MM.1S (cell line): ENCODE measurements at regions not wholly inside any gene's neighbourhood (a gene's known extent, or its start where the extent isn't known, plus 50 kb on each side); places are given as distances from the start of the nearest gene placed in this dataset.

Experiments
- DNase-seq: peaks from one replicate; pipeline ENCODE4 v3.0.0-alpha.2; 2015
- H2AFZ ChIP-seq: fragments of 300-600 bp; sonication (generic); 2 replicates; pipeline ENCODE4 v1.6.0; 2016; ENCODE audit warnings: antibody characterized with exemption, low read length
- H3F3A ChIP-seq: fragments of 300-600 bp; sonication (generic); 2 replicates; pipeline ENCODE4 v1.6.1; 2016; ENCODE audit warnings: mild to moderate bottlenecking, antibody characterized with exemption, low read length, moderate library complexity, mixed read lengths; ENCODE audit not compliant: insufficient read depth
- H3K27ac ChIP-seq: fragments of 300-600 bp; sonication (generic); 2 replicates; pipeline ENCODE4 v1.5.1; 2016; ENCODE audit warnings: mild to moderate bottlenecking, low read length
- H3K27me3 ChIP-seq: fragments of 300-600 bp; sonication (generic); replicated peaks from 2 replicates; pipeline ENCODE4 v1.6.0; 2016; ENCODE audit warnings: low read length; ENCODE audit not compliant: insufficient read depth
- H3K36me3 ChIP-seq: fragments of 300-600 bp; sonication (generic); replicated peaks from 2 replicates; pipeline ENCODE4 v1.6.1; 2016; ENCODE audit warnings: mild to moderate bottlenecking, low read length, mixed read lengths; ENCODE audit not compliant: insufficient read depth
- H3K4me1 ChIP-seq: fragments of 300-600 bp; sonication (generic); 2 replicates; pipeline ENCODE4 v1.6.1; 2016; ENCODE audit warnings: low read length, mixed read lengths
- H3K4me2 ChIP-seq: fragments of 300-600 bp; sonication (generic); 2 replicates; pipeline ENCODE4 v1.6.0; 2016; ENCODE audit warnings: low read depth, low read length
- H3K4me3 ChIP-seq: fragments of 300-600 bp; sonication (generic); 2 replicates; pipeline ENCODE4 v1.5.1; 2016; ENCODE audit warnings: low read length, mixed read lengths
- H3K79me2 ChIP-seq: fragments of 300-600 bp; sonication (generic); 2 replicates; pipeline ENCODE4 v1.6.1; 2016; ENCODE audit warnings: mixed run types, low read length, mixed read lengths
- H3K9ac ChIP-seq: fragments of 300-600 bp; sonication (generic); 2 replicates; pipeline ENCODE4 v1.6.1; 2016; ENCODE audit warnings: low read length, mixed read lengths
- H3K9me2 ChIP-seq: fragments of 300-600 bp; sonication (generic); replicated peaks from 2 replicates; pipeline ENCODE4 v1.6.1; 2016; ENCODE audit warnings: mild to moderate bottlenecking, low read length, mixed read lengths; ENCODE audit not compliant: insufficient read depth
- H3K9me3 ChIP-seq: fragments of 300-600 bp; sonication (generic); replicated peaks from 2 replicates; pipeline ENCODE4 v1.6.1; 2016; ENCODE audit warnings: mild to moderate bottlenecking, low read length, mixed read lengths; ENCODE audit not compliant: insufficient read depth
- H4K20me1 ChIP-seq: fragments of 300-600 bp; sonication (generic); 2 replicates; pipeline ENCODE4 v1.6.1; 2016; ENCODE audit warnings: mild to moderate bottlenecking, low read length, moderate library complexity, mixed read lengths; ENCODE audit not compliant: insufficient read depth
- EZH2 ChIP-seq: fragments of 300-600 bp; sonication (generic); optimal IDR thresholded peaks from 2 replicates; pipeline ENCODE3; 2017; ENCODE audit warnings: low read depth, mild to moderate bottlenecking, antibody characterized with exemption, low read length, mixed read lengths
- EZH2phosphoT487 ChIP-seq: fragments of 300-600 bp; sonication (generic); IDR thresholded peaks from 2 replicates; pipeline ENCODE4 v1.6.1; 2018; ENCODE audit warnings: antibody characterized with exemption, low read length
- TF ChIP-seq, protein P1 (sequence below): fragments of 300-600 bp; sonication (generic); IDR thresholded peaks from 2 replicates; pipeline ENCODE4 v1.5.1; 2016; ENCODE audit warnings: antibody characterized with exemption, low read length, mixed read lengths

DNA sequence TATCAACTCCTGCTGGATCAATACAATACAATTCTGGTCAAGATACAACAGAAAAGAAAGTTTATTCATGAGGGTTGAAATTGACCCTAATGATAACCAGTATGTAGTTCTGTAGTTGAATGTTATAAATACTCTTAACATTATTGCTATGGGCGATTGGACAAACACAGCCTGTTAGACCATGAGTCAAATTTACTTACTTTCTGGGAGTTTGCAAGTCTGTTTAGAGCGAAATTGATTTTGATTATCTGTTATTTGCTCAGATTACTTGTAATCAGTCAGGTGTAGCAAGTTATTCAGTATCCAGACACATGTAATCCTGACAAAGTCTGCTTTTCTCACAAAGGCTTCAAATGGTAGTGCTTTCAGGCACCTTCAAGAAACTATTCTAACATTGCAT lies 216.6 kb upstream of the B3GALT2 start:
- no peaks in the 10 kb centered on the region for H3K79me2 ChIP-seq
- H3K9ac ChIP-seq, result no peak overlapping the region
- no peak overlapping the region for H3K4me3 ChIP-seq
- H3K9me2 ChIP-seq, result no peaks in the 10 kb centered on the region
- no peaks in the 10 kb centered on the region for H4K20me1 ChIP-seq
- TF ChIP-seq, protein P1, sequence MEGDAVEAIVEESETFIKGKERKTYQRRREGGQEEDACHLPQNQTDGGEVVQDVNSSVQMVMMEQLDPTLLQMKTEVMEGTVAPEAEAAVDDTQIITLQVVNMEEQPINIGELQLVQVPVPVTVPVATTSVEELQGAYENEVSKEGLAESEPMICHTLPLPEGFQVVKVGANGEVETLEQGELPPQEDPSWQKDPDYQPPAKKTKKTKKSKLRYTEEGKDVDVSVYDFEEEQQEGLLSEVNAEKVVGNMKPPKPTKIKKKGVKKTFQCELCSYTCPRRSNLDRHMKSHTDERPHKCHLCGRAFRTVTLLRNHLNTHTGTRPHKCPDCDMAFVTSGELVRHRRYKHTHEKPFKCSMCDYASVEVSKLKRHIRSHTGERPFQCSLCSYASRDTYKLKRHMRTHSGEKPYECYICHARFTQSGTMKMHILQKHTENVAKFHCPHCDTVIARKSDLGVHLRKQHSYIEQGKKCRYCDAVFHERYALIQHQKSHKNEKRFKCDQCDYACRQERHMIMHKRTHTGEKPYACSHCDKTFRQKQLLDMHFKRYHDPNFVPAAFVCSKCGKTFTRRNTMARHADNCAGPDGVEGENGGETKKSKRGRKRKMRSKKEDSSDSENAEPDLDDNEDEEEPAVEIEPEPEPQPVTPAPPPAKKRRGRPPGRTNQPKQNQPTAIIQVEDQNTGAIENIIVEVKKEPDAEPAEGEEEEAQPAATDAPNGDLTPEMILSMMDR, result no peak
- no peak for TF ChIP-seq EZH2
- TF ChIP-seq EZH2phosphoT487, result no peak
- no peak overlapping the region for H3K4me2 ChIP-seq
- H3F3A ChIP-seq, result no peaks in the 10 kb centered on the region
- DNase-seq, result no peak
- H2AFZ ChIP-seq, result no peak overlapping the region
- no peak overlapping the region for H3K27ac ChIP-seq
- H3K9me3 ChIP-seq, result no peaks in the 10 kb centered on the region
- H3K27me3 ChIP-seq, result no peaks in the 10 kb centered on the region
- H3K4me1 ChIP-seq, result no peaks in the 10 kb centered on the region
- no peaks in the 10 kb centered on the region for H3K36me3 ChIP-seq

DNA sequence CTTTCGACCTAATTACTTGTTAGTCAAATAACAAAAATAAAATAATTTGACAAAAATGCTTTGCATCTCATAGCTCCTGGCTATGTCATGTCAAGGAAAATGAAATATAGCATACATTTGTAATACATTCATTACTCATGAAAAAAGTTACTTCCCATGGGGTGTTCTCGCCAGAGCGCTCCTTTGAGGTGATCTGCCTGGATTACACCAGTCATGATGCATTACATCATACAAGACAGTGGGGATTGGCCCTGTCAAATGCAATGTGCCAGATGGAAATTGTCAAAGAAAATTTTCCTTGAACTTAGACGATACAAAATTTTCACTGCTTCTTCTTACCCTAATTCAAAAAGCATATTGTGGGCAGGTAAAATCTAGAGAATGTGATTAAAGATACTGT lies 215.6 kb upstream of the B3GALT2 start:
- Histone ChIP-seq H3K9me2 (no peaks in the 10 kb centered on the region), H3K4me2 (no peak overlapping the region), H3K36me3 (no peaks in the 10 kb centered on the region), H4K20me1 (no peaks in the 10 kb centered on the region), H3F3A (no peaks in the 10 kb centered on the region), H3K27me3 (no peaks in the 10 kb centered on the region), H3K4me3 (no peak overlapping the region), H3K9ac (no peak overlapping the region), H3K79me2 (no peaks in the 10 kb centered on the region), H3K9me3 (no peaks in the 10 kb centered on the region), H2AFZ (no peak overlapping the region), H3K4me1 (no peaks in the 10 kb centered on the region), H3K27ac (no peak overlapping the region)
- DNase-seq, result no peak
- no peak for TF ChIP-seq EZH2

DNA sequence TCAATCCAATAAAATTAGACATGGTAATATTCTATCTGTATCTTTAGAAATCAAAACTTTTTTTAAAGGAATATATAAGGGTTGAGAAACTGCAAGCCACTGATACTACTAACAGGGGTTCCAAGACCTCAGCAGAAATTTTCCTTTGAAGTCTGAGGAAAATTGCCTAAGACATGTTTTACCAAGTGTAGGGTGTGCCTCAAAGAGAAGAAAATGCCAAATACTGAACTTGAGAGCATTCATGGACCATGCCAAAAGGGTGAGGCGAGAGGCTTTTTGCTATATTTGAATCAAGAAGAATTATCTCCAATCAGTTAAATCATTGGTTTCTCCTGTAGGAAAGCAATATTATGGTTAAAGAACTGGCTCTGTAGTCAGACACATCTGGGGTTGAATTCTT lies 207.9 kb upstream of the B3GALT2 start:
- no peak for DNase-seq
- H3K9me3 ChIP-seq, result no peaks in the 10 kb centered on the region
- no peak for TF ChIP-seq EZH2phosphoT487
- no peak for TF ChIP-seq EZH2
- TF ChIP-seq, protein P1, result no peak

DNA sequence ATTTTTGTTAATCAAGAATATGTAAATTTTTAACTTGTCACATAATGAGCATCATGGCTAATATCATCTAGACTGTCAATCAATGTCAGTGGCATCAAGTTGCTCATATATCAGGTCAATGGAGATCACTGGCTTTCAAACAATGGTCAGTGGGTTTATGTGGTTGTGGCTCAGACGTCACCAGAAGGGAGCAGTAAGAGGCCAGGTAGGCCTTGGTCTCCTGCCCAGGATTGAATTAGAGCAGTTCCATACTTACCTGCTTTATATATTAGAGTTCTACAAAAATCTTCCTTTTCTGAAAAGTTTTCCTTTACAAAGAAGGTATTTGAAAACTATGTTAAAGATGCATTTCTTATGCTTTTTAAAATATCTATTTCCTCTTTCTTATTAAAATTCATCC lies 206.3 kb upstream of the B3GALT2 start:
- Histone ChIP-seq H3F3A (no peaks in the 10 kb centered on the region), H4K20me1 (no peaks in the 10 kb centered on the region), H3K9me2 (no peaks in the 10 kb centered on the region), H3K36me3 (no peaks in the 10 kb centered on the region), H3K27me3 (no peaks in the 10 kb centered on the region), H3K4me2 (no peak overlapping the region), H3K9ac (no peak overlapping the region), H3K4me1 (no peaks in the 10 kb centered on the region), H3K9me3 (no peaks in the 10 kb centered on the region), H3K4me3 (no peak overlapping the region), H2AFZ (no peak overlapping the region), H3K79me2 (no peaks in the 10 kb centered on the region), H3K27ac (no peak overlapping the region)
- DNase-seq, result no peak
- TF ChIP-seq, protein P1, result 0 out of 2 replicates have a peak, but pooled peaks have one; percentile 3
- no peak for TF ChIP-seq EZH2phosphoT487

More for the DNA sequence above, 207.9 kb upstream of the B3GALT2 start:
- Histone ChIP-seq H3K4me3 (no peak overlapping the region), H3K36me3 (no peaks in the 10 kb centered on the region), H3K9ac (no peak overlapping the region), H3K27me3 (no peaks in the 10 kb centered on the region), H3K9me2 (no peaks in the 10 kb centered on the region), H3F3A (no peaks in the 10 kb centered on the region), H2AFZ (no peak overlapping the region), H3K79me2 (no peaks in the 10 kb centered on the region), H4K20me1 (no peaks in the 10 kb centered on the region), H3K27ac (no peak overlapping the region), H3K4me2 (no peak overlapping the region), H3K4me1 (no peaks in the 10 kb centered on the region)
